Lower leg skin (tissue), 3 donors: ENCODE measurements at regions not wholly inside any gene's neighbourhood (a gene's known extent, or its start where the extent isn't known, plus 50 kb on each side); places are given as distances from the start of the nearest gene placed in this dataset.

Source experiments
- POLR2A ChIP-seq, 2 donors: fragments of 450-650 bp; IDR thresholded peaks; one replicate each; pipeline ENCODE4 v1.6.1; 2016 to 2017; ENCODE audit warnings: antibody characterized with exemption in 2 of 2, mild to moderate bottlenecking in 1 of 2, moderate library complexity in 1 of 2
- TF ChIP-seq, protein P1 (sequence below), 3 donors: fragments of 450-650 bp; IDR thresholded peaks; one replicate each; pipeline ENCODE4 v1.5.1; 2016; ENCODE audit warnings: antibody characterized with exemption in 3 of 3, mild to moderate bottlenecking in 3 of 3, moderate library complexity in 2 of 3

DNA sequence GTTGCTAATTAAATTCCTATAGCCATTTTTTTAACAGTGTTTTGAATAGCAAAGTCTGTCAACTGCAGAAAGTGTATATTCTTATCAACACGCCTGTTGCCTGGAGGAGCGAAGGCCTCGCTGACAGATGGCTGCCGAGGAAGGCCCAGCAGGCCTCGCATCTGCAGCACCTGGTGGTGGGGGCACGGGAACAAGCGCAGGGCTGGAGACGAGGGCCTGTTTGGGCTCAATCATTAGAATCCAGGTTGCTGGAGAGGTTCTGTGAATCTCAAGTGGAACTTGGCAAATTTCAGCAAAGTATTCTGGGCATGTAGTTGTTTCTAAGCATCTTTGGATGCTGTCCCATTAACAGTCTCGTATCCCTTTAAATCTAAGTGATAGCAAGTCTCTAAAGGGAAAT lies 66.1 kb upstream of the FAM204A start:
- TF ChIP-seq, protein P1, sequence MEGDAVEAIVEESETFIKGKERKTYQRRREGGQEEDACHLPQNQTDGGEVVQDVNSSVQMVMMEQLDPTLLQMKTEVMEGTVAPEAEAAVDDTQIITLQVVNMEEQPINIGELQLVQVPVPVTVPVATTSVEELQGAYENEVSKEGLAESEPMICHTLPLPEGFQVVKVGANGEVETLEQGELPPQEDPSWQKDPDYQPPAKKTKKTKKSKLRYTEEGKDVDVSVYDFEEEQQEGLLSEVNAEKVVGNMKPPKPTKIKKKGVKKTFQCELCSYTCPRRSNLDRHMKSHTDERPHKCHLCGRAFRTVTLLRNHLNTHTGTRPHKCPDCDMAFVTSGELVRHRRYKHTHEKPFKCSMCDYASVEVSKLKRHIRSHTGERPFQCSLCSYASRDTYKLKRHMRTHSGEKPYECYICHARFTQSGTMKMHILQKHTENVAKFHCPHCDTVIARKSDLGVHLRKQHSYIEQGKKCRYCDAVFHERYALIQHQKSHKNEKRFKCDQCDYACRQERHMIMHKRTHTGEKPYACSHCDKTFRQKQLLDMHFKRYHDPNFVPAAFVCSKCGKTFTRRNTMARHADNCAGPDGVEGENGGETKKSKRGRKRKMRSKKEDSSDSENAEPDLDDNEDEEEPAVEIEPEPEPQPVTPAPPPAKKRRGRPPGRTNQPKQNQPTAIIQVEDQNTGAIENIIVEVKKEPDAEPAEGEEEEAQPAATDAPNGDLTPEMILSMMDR (IDR thresholded peaks at IDR 0.05), result no peak
- no peak for TF ChIP-seq POLR2A (IDR thresholded peaks at IDR 0.05)
